ENCODE measurements at regions not wholly inside any gene's neighbourhood (a gene's known extent, or its start where the extent isn't known, plus 50 kb on each side); places are given as distances from the start of the nearest gene placed in this dataset.

DNA sequence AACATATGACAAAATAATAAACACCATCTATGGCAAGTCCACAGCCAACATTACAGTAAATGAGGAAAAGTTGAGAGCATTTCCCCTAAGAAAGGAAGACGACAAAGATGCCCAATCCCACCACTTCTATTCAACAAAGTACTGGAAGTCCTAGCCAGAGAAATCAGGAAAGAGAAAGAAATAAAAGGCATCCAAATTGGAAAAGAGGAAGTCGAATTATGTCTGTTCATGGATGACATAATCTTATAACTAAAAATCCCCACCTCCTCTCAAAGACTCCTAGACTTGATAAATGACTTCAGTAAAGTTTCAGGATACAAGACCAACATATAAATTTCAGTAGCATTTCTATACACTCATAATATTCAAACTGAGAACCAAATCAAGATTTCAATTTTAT is 288.5 kb upstream of the POT1 start:
- no peak overlapping the region for H3K27ac ChIP-seq
- FAIRE-seq: no peak
- 4% methylated on average over 2 of the region's 2 CpGs for WGBS (ENCODE audit: missing lambda C conversion rate)
- DNase-seq (ENCODE audit: low read depth in 1 of 2, low spot score in 1 of 2): no peak
- ChIA-PET CTCF (no interaction called here), POLR2A (no interaction called here)
- H3K4me1 ChIP-seq: no peaks in the 10 kb centered on the region
- H3K9me3 ChIP-seq: no peaks in the 10 kb centered on the region
- no peak overlapping the region for H3K4me2 ChIP-seq
- TF ChIP-seq TP53 (CRISPR knock-in tag; IDR thresholded peaks at IDR 0.05) (no peak), PHF8 (IDR thresholded peaks at IDR 0.05; ENCODE audit: borderline replicate concordance, low read depth) (no peak), NR3C1 (IDR thresholded peaks at IDR 0.05) (no peak), RAD21 (conservative IDR thresholded peaks at IDR 0.05 in 1 of 2, IDR thresholded peaks at IDR 0.05 in 1 of 2) (no peak), HDAC2 (IDR thresholded peaks at IDR 0.05) (no peak), CHD4 (IDR thresholded peaks at IDR 0.05; ENCODE audit: borderline replicate concordance) (no peak), POLR2AphosphoS2 (conservative IDR thresholded peaks at IDR 0.05; ENCODE audit: low read length) (no peak), ESRRA (IDR thresholded peaks at IDR 0.05; ENCODE audit: borderline replicate concordance, low read length) (no peak), JUN (IDR thresholded peaks at IDR 0.05) (no peak), RNF2 (IDR thresholded peaks at IDR 0.05; ENCODE audit: borderline replicate concordance, low read depth) (no peak), CEBPB (IDR thresholded peaks at IDR 0.05) (no peak)
- TF ChIP-seq, protein P1, sequence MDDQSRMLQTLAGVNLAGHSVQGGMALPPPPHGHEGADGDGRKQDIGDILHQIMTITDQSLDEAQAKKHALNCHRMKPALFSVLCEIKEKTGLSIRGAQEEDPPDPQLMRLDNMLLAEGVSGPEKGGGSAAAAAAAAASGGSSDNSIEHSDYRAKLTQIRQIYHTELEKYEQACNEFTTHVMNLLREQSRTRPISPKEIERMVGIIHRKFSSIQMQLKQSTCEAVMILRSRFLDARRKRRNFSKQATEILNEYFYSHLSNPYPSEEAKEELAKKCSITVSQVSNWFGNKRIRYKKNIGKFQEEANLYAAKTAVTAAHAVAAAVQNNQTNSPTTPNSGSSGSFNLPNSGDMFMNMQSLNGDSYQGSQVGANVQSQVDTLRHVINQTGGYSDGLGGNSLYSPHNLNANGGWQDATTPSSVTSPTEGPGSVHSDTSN (IDR thresholded peaks at IDR 0.05): no peak
- TF ChIP-seq, protein P2, sequence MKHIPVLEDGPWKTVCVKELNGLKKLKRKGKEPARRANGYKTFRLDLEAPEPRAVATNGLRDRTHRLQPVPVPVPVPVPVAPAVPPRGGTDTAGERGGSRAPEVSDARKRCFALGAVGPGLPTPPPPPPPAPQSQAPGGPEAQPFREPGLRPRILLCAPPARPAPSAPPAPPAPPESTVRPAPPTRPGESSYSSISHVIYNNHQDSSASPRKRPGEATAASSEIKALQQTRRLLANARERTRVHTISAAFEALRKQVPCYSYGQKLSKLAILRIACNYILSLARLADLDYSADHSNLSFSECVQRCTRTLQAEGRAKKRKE (CRISPR knock-in tag; IDR thresholded peaks at IDR 0.05; ENCODE audit: low read depth): no peak
- TF ChIP-seq, protein P3, sequence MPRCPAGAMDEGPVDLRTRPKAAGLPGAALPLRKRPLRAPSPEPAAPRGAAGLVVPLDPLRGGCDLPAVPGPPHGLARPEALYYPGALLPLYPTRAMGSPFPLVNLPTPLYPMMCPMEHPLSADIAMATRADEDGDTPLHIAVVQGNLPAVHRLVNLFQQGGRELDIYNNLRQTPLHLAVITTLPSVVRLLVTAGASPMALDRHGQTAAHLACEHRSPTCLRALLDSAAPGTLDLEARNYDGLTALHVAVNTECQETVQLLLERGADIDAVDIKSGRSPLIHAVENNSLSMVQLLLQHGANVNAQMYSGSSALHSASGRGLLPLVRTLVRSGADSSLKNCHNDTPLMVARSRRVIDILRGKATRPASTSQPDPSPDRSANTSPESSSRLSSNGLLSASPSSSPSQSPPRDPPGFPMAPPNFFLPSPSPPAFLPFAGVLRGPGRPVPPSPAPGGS (IDR thresholded peaks at IDR 0.05): no peak
- H3K4me3 ChIP-seq: no peak overlapping the region
- ATAC-seq: no peak

DNA sequence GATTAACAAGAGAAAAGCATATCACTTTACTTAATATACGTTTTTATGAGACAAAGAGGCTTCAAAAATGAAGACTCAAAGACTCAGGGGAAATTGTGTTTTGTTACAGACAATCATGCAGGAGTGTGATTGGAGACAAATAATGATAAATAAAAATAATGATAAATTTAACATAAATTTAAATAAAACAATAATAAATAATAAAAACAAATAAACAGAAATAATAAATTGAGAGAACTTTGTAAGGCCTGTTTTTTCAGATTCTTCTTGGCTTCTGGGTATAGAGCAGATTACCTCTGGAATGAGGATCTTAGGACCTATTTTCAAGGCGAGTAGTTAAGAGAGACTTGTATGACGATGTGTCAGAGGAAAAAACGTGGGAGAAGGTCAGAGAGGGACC is 271.4 kb upstream of the POT1 start:
- no peaks in the 10 kb centered on the region for H3K4me1 ChIP-seq
- FAIRE-seq (no peak), ATAC-seq (no peak), DNase-seq (ENCODE audit: low read depth in 1 of 2, low spot score in 1 of 2) (no peak)
- no peaks in the 10 kb centered on the region for H3K9me3 ChIP-seq
- no peak overlapping the region for H3K4me3 ChIP-seq
- H3K4me2 ChIP-seq: no peak overlapping the region
- TF ChIP-seq, protein P4, sequence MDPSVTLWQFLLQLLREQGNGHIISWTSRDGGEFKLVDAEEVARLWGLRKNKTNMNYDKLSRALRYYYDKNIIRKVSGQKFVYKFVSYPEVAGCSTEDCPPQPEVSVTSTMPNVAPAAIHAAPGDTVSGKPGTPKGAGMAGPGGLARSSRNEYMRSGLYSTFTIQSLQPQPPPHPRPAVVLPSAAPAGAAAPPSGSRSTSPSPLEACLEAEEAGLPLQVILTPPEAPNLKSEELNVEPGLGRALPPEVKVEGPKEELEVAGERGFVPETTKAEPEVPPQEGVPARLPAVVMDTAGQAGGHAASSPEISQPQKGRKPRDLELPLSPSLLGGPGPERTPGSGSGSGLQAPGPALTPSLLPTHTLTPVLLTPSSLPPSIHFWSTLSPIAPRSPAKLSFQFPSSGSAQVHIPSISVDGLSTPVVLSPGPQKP (IDR thresholded peaks at IDR 0.05; ENCODE audit: low read depth, low read length): no peak
- TF ChIP-seq, protein P5, sequence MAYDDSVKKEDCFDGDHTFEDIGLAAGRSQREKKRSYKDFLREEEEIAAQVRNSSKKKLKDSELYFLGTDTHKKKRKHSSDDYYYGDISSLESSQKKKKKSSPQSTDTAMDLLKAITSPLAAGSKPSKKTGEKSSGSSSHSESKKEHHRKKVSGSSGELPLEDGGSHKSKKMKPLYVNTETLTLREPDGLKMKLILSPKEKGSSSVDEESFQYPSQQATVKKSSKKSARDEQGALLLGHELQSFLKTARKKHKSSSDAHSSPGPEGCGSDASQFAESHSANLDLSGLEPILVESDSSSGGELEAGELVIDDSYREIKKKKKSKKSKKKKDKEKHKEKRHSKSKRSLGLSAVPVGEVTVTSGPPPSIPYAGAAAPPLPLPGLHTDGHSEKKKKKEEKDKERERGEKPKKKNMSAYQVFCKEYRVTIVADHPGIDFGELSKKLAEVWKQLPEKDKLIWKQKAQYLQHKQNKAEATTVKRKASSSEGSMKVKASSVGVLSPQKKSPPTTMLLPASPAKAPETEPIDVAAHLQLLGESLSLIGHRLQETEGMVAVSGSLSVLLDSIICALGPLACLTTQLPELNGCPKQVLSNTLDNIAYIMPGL (CRISPR knock-in tag; IDR thresholded peaks at IDR 0.05; ENCODE audit: borderline replicate concordance): no peak
- TF ChIP-seq ZFP36 (IDR thresholded peaks at IDR 0.05; ENCODE audit: borderline replicate concordance, partially characterized antibody) (no peak), SMC3 (IDR thresholded peaks at IDR 0.05) (no peak), CBX2 (IDR thresholded peaks at IDR 0.05; ENCODE audit: borderline replicate concordance, low read depth) (no peak), BHLHE40 (IDR thresholded peaks at IDR 0.05; ENCODE audit: low read depth, low read length) (no peak), MAZ (IDR thresholded peaks at IDR 0.05; ENCODE audit: borderline replicate concordance, low read depth, low read length) (no peak), RAD21 (conservative IDR thresholded peaks at IDR 0.05 in 1 of 2, IDR thresholded peaks at IDR 0.05 in 1 of 2) (no peak), CEBPB (IDR thresholded peaks at IDR 0.05) (no peak), FOXS1 (CRISPR knock-in tag; IDR thresholded peaks at IDR 0.05) (no peak), HOXB5 (CRISPR knock-in tag; IDR thresholded peaks at IDR 0.05) (no peak)
- TF ChIP-seq, protein P1 (IDR thresholded peaks at IDR 0.05): no peak
- TF ChIP-seq, protein P6, sequence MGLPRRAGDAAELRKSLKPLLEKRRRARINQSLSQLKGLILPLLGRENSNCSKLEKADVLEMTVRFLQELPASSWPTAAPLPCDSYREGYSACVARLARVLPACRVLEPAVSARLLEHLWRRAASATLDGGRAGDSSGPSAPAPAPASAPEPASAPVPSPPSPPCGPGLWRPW (IDR thresholded peaks at IDR 0.05): no peak
- H3K27ac ChIP-seq: no peak overlapping the region
- WGBS (ENCODE audit: missing lambda C conversion rate): 10% methylated on average over 4 of the region's 4 CpGs
- ChIA-PET CTCF (no interaction called here), POLR2A (no interaction called here)
